HEK293 (cell line): ENCODE measurements at regions not wholly inside any gene's neighbourhood (a gene's known extent, or its start where the extent isn't known, plus 50 kb on each side); places are given as distances from the start of the nearest gene placed in this dataset.

Source experiments
- BCL11A ChIP-seq: fragments of 450-650 bp; formaldehyde crosslinking; IDR thresholded peaks from 2 replicates; pipeline ENCODE4 v1.5.1; 2016; ENCODE audit warnings: low read depth, missing biosample characterization, missing genetic modification characterization
- SP2 ChIP-seq: fragments of 450-650 bp; formaldehyde crosslinking; IDR thresholded peaks from 2 replicates; pipeline ENCODE4 v1.5.1; 2016; ENCODE audit warnings: missing biosample characterization, missing genetic modification characterization
- TF ChIP-seq, protein P1 (sequence below): fragments of 450-650 bp; formaldehyde crosslinking; IDR thresholded peaks from 2 replicates; pipeline ENCODE4 v1.5.1; 2016; ENCODE audit warnings: missing biosample characterization, missing genetic modification characterization

DNA sequence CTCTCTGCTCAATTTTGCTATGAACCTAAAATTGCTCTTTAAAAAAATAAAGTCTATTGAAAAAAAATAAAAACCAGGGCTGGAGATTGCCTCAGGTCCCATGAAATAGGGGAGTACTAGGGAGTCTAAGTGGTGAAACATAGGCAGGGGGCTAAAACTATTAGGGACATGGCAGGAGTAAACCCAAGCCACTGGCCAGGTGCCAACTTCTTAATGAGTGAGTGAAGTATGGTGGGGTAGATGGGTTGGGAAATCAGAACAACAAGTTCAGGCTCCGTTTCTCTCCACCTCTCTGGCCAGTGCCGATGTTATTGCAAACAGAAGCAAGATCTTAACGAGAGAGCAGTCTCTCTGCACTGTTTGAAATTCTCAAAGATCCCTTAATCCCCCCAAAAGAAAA, 322.4 kb upstream of the CDH5 start:
- TF ChIP-seq, protein P1, sequence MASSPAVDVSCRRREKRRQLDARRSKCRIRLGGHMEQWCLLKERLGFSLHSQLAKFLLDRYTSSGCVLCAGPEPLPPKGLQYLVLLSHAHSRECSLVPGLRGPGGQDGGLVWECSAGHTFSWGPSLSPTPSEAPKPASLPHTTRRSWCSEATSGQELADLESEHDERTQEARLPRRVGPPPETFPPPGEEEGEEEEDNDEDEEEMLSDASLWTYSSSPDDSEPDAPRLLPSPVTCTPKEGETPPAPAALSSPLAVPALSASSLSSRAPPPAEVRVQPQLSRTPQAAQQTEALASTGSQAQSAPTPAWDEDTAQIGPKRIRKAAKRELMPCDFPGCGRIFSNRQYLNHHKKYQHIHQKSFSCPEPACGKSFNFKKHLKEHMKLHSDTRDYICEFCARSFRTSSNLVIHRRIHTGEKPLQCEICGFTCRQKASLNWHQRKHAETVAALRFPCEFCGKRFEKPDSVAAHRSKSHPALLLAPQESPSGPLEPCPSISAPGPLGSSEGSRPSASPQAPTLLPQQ = no peak
- no peak for TF ChIP-seq SP2 (tag by site-specific recombination)
- TF ChIP-seq BCL11A (tag by site-specific recombination) = no peak
